ENCODE measurements at regions not wholly inside any gene's neighbourhood (a gene's known extent, or its start where the extent isn't known, plus 50 kb on each side); places are given as distances from the start of the nearest gene placed in this dataset.

DNA sequence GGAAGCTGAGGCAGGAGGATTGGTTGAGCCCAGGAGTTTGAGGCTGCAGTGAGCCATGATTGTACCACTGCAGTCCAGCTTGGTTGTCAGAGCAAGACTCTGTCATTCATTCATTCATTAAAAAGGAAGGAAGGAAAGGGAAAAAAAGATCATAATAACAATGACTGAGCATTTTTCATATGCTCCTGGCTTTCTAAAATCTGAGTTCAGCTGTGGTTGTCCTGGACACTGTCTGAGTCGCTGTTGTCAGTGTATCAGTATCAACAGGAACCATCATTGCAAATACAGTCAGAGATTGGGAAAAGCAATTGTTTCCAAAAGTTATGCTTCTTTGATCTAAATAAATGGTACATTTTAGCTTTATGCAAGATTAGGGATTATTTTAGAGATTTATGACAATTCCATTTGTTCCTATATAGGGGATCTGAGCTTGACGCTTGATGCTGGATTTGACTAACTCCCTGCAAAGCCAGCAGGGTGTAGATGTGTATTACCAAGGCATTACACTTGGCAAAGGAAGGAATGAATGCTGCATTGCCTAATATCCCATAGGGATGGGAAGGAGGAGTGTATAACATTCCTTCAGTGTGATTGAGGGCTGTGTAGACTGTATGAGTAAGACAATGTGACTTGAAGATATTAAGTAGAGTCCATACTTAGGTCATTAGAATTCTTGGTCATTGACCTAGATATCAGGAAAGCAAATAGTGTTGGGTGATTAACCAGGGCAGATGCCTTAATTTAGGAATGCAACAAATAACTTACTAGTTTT, 100.2 kb downstream of the DISP1 start:
- no peak for DNase-seq (ENCODE audit: low read depth)
- H3K4me3 ChIP-seq (ENCODE audit: low read depth, low read length) = no peak overlapping the region
- no peak for TF ChIP-seq POLR2A (IDR thresholded peaks at IDR 0.05; ENCODE audit: extremely low read depth, insufficient read length)
- TF ChIP-seq, protein P1, sequence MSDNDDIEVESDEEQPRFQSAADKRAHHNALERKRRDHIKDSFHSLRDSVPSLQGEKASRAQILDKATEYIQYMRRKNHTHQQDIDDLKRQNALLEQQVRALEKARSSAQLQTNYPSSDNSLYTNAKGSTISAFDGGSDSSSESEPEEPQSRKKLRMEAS (IDR thresholded peaks at IDR 0.05; ENCODE audit: low read depth, low read length) = no peak
- TF ChIP-seq MYC (IDR thresholded peaks at IDR 0.05; ENCODE audit: low read depth, low read length) = no peak
- TF ChIP-seq, protein P2, sequence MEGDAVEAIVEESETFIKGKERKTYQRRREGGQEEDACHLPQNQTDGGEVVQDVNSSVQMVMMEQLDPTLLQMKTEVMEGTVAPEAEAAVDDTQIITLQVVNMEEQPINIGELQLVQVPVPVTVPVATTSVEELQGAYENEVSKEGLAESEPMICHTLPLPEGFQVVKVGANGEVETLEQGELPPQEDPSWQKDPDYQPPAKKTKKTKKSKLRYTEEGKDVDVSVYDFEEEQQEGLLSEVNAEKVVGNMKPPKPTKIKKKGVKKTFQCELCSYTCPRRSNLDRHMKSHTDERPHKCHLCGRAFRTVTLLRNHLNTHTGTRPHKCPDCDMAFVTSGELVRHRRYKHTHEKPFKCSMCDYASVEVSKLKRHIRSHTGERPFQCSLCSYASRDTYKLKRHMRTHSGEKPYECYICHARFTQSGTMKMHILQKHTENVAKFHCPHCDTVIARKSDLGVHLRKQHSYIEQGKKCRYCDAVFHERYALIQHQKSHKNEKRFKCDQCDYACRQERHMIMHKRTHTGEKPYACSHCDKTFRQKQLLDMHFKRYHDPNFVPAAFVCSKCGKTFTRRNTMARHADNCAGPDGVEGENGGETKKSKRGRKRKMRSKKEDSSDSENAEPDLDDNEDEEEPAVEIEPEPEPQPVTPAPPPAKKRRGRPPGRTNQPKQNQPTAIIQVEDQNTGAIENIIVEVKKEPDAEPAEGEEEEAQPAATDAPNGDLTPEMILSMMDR (IDR thresholded peaks at IDR 0.05; ENCODE audit: low read depth, low read length) = no peak

DNA sequence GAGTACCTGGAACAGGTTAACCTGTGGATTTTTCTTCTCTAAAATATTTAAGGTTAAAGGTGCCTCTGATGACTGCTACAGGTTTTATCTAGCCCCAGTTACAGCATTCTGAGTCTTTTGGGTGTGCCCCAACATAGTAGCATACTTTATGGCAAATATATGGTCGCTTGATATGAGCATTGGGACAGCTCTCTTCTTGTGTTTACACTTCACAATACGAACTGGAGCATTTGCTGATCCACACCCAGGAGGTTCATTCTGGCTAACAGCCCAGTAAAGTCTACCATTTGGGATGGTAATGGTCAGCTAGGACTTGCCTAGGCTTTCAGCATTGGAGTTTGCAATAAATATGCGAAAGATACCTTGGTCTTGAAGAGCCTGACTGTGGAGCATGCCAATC, 101.3 kb downstream of the DISP1 start:
- TF ChIP-seq, protein P2 (IDR thresholded peaks at IDR 0.05; ENCODE audit: low read depth, low read length) = no peak
- TF ChIP-seq MYC (IDR thresholded peaks at IDR 0.05; ENCODE audit: low read depth, low read length) = no peak
- TF ChIP-seq POLR2A (IDR thresholded peaks at IDR 0.05; ENCODE audit: extremely low read depth, insufficient read length) = no peak
- TF ChIP-seq, protein P1 (IDR thresholded peaks at IDR 0.05; ENCODE audit: low read depth, low read length) = no peak

DNA sequence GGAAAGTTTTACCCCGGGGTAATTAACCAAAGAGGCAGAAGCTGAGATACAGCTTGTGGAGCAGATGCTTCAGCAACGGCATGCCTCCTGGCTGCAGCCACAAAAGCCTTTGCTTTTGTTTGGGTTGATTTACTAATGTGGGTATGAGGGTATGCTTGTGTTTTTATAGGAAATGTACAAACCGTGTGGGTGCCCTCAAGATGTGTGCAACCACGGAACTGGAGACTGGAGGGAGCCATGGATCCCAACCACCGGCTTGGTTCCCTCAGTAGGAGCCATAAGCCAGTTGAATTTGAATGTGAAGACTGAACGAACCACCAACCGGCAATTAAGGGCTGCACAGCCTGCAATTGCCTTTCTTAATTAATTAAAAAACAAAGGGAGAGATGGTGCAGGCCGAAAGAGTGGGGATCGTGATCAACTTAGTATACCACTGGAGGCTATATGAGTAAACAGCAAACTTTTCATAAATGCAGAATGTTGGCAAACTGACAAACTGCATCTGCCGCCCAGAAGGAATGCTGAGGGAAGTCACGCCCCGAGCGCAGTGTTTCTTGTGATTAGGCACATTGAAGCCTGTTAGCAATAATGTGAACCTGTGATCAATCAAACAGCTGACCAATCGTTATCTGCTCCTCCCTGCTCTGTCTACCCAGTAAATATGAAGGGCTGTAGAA, 104.1 kb downstream of the DISP1 start:
- no peak for DNase-seq (ENCODE audit: low read depth)
- TF ChIP-seq, protein P2 (IDR thresholded peaks at IDR 0.05; ENCODE audit: low read depth, low read length) = no peak
- TF ChIP-seq, protein P1 (IDR thresholded peaks at IDR 0.05; ENCODE audit: low read depth, low read length) = no peak
- TF ChIP-seq POLR2A (IDR thresholded peaks at IDR 0.05; ENCODE audit: extremely low read depth, insufficient read length) (no peak), MYC (IDR thresholded peaks at IDR 0.05; ENCODE audit: low read depth, low read length) (no peak)
- no peak overlapping the region for H3K4me3 ChIP-seq (ENCODE audit: low read depth, low read length)

More for the DNA sequence above, 101.3 kb downstream of the DISP1 start:
- no peak for DNase-seq (ENCODE audit: low read depth)
- H3K4me3 ChIP-seq (ENCODE audit: low read depth, low read length) = no peak overlapping the region

DNA sequence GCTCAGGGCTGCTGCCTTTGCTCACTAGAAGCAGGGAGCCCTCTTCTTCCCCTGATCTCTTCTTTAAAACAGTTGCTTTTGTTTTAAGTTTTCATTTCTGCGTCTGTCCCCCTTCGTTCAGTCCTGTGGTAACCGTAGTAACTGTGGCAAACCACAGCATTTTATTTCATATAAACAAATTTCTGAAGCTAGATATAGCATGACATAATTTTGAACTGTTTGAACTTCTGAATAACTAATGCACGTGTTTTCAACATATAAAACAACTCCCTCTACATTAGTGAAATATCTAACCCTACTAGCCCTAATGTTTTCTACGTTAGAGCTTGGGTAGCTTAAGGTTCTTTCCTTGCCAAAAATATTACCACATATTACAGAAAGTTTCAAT, 104.6 kb downstream of the DISP1 start:
- no peak overlapping the region for H3K4me3 ChIP-seq (ENCODE audit: low read depth, low read length)
- DNase-seq (ENCODE audit: low read depth) = no peak
- TF ChIP-seq POLR2A (IDR thresholded peaks at IDR 0.05; ENCODE audit: extremely low read depth, insufficient read length) (no peak), MYC (IDR thresholded peaks at IDR 0.05; ENCODE audit: low read depth, low read length) (no peak)
- TF ChIP-seq, protein P1 (IDR thresholded peaks at IDR 0.05; ENCODE audit: low read depth, low read length) = no peak
- TF ChIP-seq, protein P2 (IDR thresholded peaks at IDR 0.05; ENCODE audit: low read depth, low read length) = no peak

DNA sequence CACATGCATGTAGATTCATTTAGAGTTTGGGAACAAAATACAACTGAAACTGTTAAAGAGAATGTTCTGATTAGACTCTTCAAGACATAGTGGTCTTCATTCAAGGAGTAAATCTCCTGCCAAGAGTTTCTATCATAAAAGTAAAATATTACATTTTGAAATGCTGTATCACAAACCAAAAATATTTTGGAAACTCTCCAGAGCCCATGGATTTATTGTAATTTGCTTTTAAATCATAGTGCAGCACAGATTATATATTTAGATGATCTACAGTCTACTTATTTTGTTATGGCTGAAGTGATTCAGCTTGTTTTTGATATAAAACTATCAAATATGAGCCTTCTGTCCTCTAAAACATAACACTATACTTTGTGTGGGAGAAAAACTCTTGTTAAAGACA, 105.3 kb downstream of the DISP1 start:
- no peak for DNase-seq (ENCODE audit: low read depth)
- H3K4me3 ChIP-seq (ENCODE audit: low read depth, low read length) = no peak overlapping the region
- TF ChIP-seq POLR2A (IDR thresholded peaks at IDR 0.05; ENCODE audit: extremely low read depth, insufficient read length) (no peak), MYC (IDR thresholded peaks at IDR 0.05; ENCODE audit: low read depth, low read length) (no peak)
- TF ChIP-seq, protein P1 (IDR thresholded peaks at IDR 0.05; ENCODE audit: low read depth, low read length) = no peak
- TF ChIP-seq, protein P2 (IDR thresholded peaks at IDR 0.05; ENCODE audit: low read depth, low read length) = no peak

Measured in NB4 (cell line).